K562 (cell line): ENCODE measurements at regions not wholly inside any gene's neighbourhood (a gene's known extent, or its start where the extent isn't known, plus 50 kb on each side); places are given as distances from the start of the nearest gene placed in this dataset.

ENCODE experiments used
- AFF1 ChIP-seq, 2 experiments: fragments of 450-650 bp; IDR thresholded peaks; 2 replicates each; pipeline ENCODE4 v1.6.1; 2018; ENCODE audit warnings: mild to moderate bottlenecking in 2 of 2, low read depth in 1 of 2; ENCODE audit not compliant: partially characterized antibody in 2 of 2
- ASH1L ChIP-seq: fragments of 450-650 bp; IDR thresholded peaks from 2 replicates; pipeline ENCODE4 v1.6.1; 2018; ENCODE audit warnings: borderline replicate concordance, mild to moderate bottlenecking, low read depth; ENCODE audit not compliant: partially characterized antibody
- ATF7 ChIP-seq: fragments of 450-650 bp; IDR thresholded peaks from 2 replicates; pipeline ENCODE4 v1.7.1; 2014; ENCODE audit warnings: mild to moderate bottlenecking, moderate library complexity
- CC2D1A ChIP-seq: fragments of 450-650 bp; IDR thresholded peaks from 2 replicates; pipeline ENCODE4 v1.6.1; 2017; ENCODE audit warnings: mild to moderate bottlenecking
- FOXJ3 ChIP-seq: sonication (generic); formaldehyde crosslinking; IDR thresholded peaks from 2 replicates; pipeline ENCODE4 v1.4.0; 2020; ENCODE audit warnings: mild to moderate bottlenecking, missing genetic modification reagents
- GABPB2 ChIP-seq: fragments of 250-450 bp; sonication (Bioruptor Pico); conservative IDR thresholded peaks from 2 replicates; pipeline ENCODE4 v1.5.1; 2021; ENCODE audit warnings: mild to moderate bottlenecking
- GATAD2A ChIP-seq: fragments of 450-650 bp; IDR thresholded peaks from 2 replicates; pipeline ENCODE4 v1.6.1; 2017
- HLTF ChIP-seq: fragments of 450-650 bp; IDR thresholded peaks from 2 replicates; pipeline ENCODE4 v1.6.1; 2016
- RAD21 ChIP-seq, 2 experiments: fragments of 250-450 bp in 1 of 2; fragments of 450-650 bp in 1 of 2; sonication (Bioruptor Pico) in 1 of 2; formaldehyde crosslinking in 1 of 2; IDR thresholded peaks in 1 of 2; conservative IDR thresholded peaks in 1 of 2; 2 replicates each; pipeline versions ENCODE4 v1.4.0 to v1.8.0; 2020 to 2022; ENCODE audit warnings: mild to moderate bottlenecking in 2 of 2, moderate library complexity in 1 of 2
- TRIM25 ChIP-seq: fragments of 450-650 bp; IDR thresholded peaks from 2 replicates; pipeline ENCODE4 v1.7.0; 2016; ENCODE audit warnings: borderline replicate concordance
- ZC3H11A ChIP-seq: IDR thresholded peaks from 2 replicates; pipeline ENCODE4 v1.6.1; 2012; ENCODE audit warnings: low read depth, low read length, improper control_type of control experiment
- ZFP36 ChIP-seq: fragments of 150-350 bp; IDR thresholded peaks from 2 replicates; pipeline ENCODE4 v1.6.1; 2018; ENCODE audit warnings: low read length, low read depth; ENCODE audit not compliant: partially characterized antibody
- ZMIZ1 ChIP-seq, 2 experiments: fragments of 150-350 bp in 1 of 2; IDR thresholded peaks; 2 replicates each; pipeline ENCODE4 v1.6.1; 2012 to 2016; ENCODE audit warnings: low read depth in 2 of 2, low read length in 2 of 2, mild to moderate bottlenecking in 1 of 2, moderate library complexity in 1 of 2
- ZNF121 ChIP-seq: sonication (generic); formaldehyde crosslinking; conservative IDR thresholded peaks from 2 replicates; pipeline ENCODE4 v1.8.0; 2022; ENCODE audit warnings: missing genetic modification reagents
- ZNF143 ChIP-seq: sonication (generic); formaldehyde crosslinking; IDR thresholded peaks from 2 replicates; pipeline ENCODE4 v1.9.0; 2022; ENCODE audit warnings: mild to moderate bottlenecking, missing genetic modification reagents
- ZNF511 ChIP-seq: sonication (generic); formaldehyde crosslinking; IDR thresholded peaks from 2 replicates; pipeline ENCODE4 v1.8.0; 2022; ENCODE audit warnings: mild to moderate bottlenecking, missing genetic modification reagents
- ZNF589 ChIP-seq: fragments of 200-800 bp; sonication (Bioruptor generic); IDR thresholded peaks from 2 replicates; pipeline ENCODE4 v1.6.1; 2016; ENCODE audit warnings: low read depth, missing genetic modification characterization, missing compliant biosample characterization
- TF ChIP-seq, protein P1 (sequence below): fragments of 250-450 bp; sonication (Bioruptor Pico); IDR thresholded peaks from 2 replicates; pipeline ENCODE4 v1.4.0; 2020; ENCODE audit warnings: borderline replicate concordance

- TF ChIP-seq ZMIZ1 (IDR thresholded peaks at IDR 0.05; ENCODE audit: low read depth in 2 of 2, low read length in 2 of 2): no peak
- TF ChIP-seq, protein P1, sequence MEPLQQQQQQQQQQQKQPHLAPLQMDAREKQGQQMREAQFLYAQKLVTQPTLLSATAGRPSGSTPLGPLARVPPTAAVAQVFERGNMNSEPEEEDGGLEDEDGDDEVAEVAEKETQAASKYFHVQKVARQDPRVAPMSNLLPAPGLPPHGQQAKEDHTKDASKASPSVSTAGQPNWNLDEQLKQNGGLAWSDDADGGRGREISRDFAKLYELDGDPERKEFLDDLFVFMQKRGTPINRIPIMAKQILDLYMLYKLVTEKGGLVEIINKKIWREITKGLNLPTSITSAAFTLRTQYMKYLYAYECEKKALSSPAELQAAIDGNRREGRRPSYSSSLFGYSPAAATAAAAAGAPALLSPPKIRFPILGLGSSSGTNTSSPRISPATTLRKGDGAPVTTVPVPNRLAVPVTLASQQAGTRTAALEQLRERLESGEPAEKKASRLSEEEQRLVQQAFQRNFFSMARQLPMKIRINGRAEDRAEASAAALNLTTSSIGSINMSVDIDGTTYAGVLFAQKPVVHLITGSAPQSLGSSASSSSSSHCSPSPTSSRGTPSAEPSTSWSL (CRISPR knock-in tag): no peak
- no peak for TF ChIP-seq ZNF511 (CRISPR knock-in tag)
- TF ChIP-seq CC2D1A: no peak
- TF ChIP-seq HLTF: peak; percentile 96
- no peak for TF ChIP-seq GATAD2A
- TF ChIP-seq ZNF143: no peak
- no peak for TF ChIP-seq ZNF589 (CRISPR knock-in tag)
- no peak for TF ChIP-seq AFF1 (IDR thresholded peaks at IDR 0.05; ENCODE audit: low read depth in 1 of 2, partially characterized antibody in 2 of 2)
- TF ChIP-seq ZNF121: no peak
- peak; percentile 63 for TF ChIP-seq ZFP36
- no peak for TF ChIP-seq TRIM25
- no peak for TF ChIP-seq ASH1L
- TF ChIP-seq RAD21 (CRISPR knock-in tag; conservative IDR thresholded peaks at IDR 0.05 in 1 of 2, IDR thresholded peaks at IDR 0.05 in 1 of 2): peak in 1 of 2 experiments; percentile 29; a peak in 2 of 4 replicates
- TF ChIP-seq ZC3H11A: no peak
- no peak for TF ChIP-seq FOXJ3
- no peak for TF ChIP-seq GABPB2 (CRISPR knock-in tag)
- no peak for TF ChIP-seq ATF7
Observed at GRCh38 chr15:75142499-75142898, 59.2 kb upstream of the C15orf39 start (continued).
